DND-41 (cell line): ENCODE measurements at regions not wholly inside any gene's neighbourhood (a gene's known extent, or its start where the extent isn't known, plus 50 kb on each side); places are given as distances from the start of the nearest gene placed in this dataset.

Experiments
- CTCF ChIP-seq: IDR thresholded peaks from 2 replicates; pipeline ENCODE4 v1.5.1; 2012; ENCODE audit warnings: borderline replicate concordance, low read length, moderate library complexity, mild to moderate bottlenecking; ENCODE audit not compliant: poor library complexity, severe bottlenecking; ENCODE audit errors: extremely low read depth
- EZH2 ChIP-seq: IDR thresholded peaks from 3 replicates; pipeline ENCODE4 v1.6.1; 2012; ENCODE audit warnings: borderline replicate concordance, low read depth, mild to moderate bottlenecking, moderate library complexity, low read length, inconsistent platforms; ENCODE audit not compliant: severe bottlenecking

GRCh38 chr2:207371877-207372276 is 157.9 kb upstream of the CREB1 start:
- TF ChIP-seq CTCF: no peak
- TF ChIP-seq EZH2: no peak
